GM12878 (cell line): ENCODE measurements at regions not wholly inside any gene's neighbourhood (a gene's known extent, or its start where the extent isn't known, plus 50 kb on each side); places are given as distances from the start of the nearest gene placed in this dataset.

Experiments
- BRCA1 ChIP-seq: IDR thresholded peaks from 2 replicates; pipeline ENCODE4 v1.6.1; 2011; ENCODE audit warnings: low read depth, low read length, improper control_type of control experiment
- CEBPB ChIP-seq, 2 experiments: fragments of 150-350 bp in 1 of 2; IDR thresholded peaks; 2 replicates each; pipeline ENCODE4 v1.6.1; 2012 to 2014; ENCODE audit warnings: low read depth in 2 of 2, low read length in 2 of 2, borderline replicate concordance in 1 of 2, inconsistent platforms in 1 of 2
- CTCF ChIP-seq, 3 experiments: IDR thresholded peaks in 2 of 3; conservative IDR thresholded peaks in 1 of 3; 2 replicates each; pipeline ENCODE4 v1.5.1; 2011; ENCODE audit warnings: low read depth in 3 of 3, low read length in 3 of 3, mild to moderate bottlenecking in 3 of 3, control low read depth in 2 of 3, moderate library complexity in 2 of 3, inconsistent platforms in 1 of 3, mixed read lengths in 1 of 3; ENCODE audit not compliant: control insufficient read depth in 2 of 3, insufficient read depth in 1 of 3; ENCODE audit errors: extremely low read depth in 1 of 3
- JUND ChIP-seq: IDR thresholded peaks from 2 replicates; pipeline ENCODE4 v1.6.1; 2012; ENCODE audit warnings: low read depth, mild to moderate bottlenecking, low read length, improper control_type of control experiment, moderate library complexity
- MXI1 ChIP-seq: fragments of 150-350 bp; IDR thresholded peaks from 2 replicates; pipeline ENCODE4 v1.6.1; 2011; ENCODE audit warnings: low read depth, mild to moderate bottlenecking, inconsistent platforms, low read length, improper control_type of control experiment
- NFYA ChIP-seq: IDR thresholded peaks from 2 replicates; pipeline ENCODE4 v1.6.1; 2011; ENCODE audit warnings: low read depth, mild to moderate bottlenecking, low read length, improper control_type of control experiment, borderline replicate concordance
- NR2C1 ChIP-seq: fragments of 450-650 bp; IDR thresholded peaks from 2 replicates; pipeline ENCODE4 v1.6.1; 2017; ENCODE audit warnings: antibody characterized with exemption, mild to moderate bottlenecking, moderate library complexity
- NRF1 ChIP-seq: conservative IDR thresholded peaks from 2 replicates; pipeline ENCODE4 v1.6.1; 2011; ENCODE audit warnings: mild to moderate bottlenecking, low read depth, low read length, improper control_type of control experiment
- POLR2A ChIP-seq: IDR thresholded peaks from 2 replicates; pipeline ENCODE4 v1.6.1; 2011; ENCODE audit warnings: low read depth, mild to moderate bottlenecking, low read length
- RAD21 ChIP-seq: IDR thresholded peaks from 2 replicates; pipeline ENCODE4 v1.6.1; 2011; ENCODE audit warnings: mild to moderate bottlenecking, low read depth, low read length, moderate library complexity; ENCODE audit not compliant: insufficient read depth
- TCF12 ChIP-seq: IDR thresholded peaks from 2 replicates; pipeline ENCODE4 v1.6.1; 2011; ENCODE audit warnings: low read depth, mild to moderate bottlenecking, low read length
- ZNF274 ChIP-seq: IDR thresholded peaks from one replicate; pipeline ENCODE4 v1.8.0; 2011; ENCODE audit not compliant: insufficient read length, insufficient read depth

GRCh38 chr4:74603186-74603585 lies 158.2 kb downstream of the AREG start:
- TF ChIP-seq NRF1 = no peak
- no peak for TF ChIP-seq NR2C1
- no peak for TF ChIP-seq CTCF (IDR thresholded peaks at IDR 0.05 in 2 of 3, conservative IDR thresholded peaks at IDR 0.05 in 1 of 3; ENCODE audit: control insufficient read depth in 2 of 3, extremely low read depth in 1 of 3, insufficient read depth in 1 of 3, low read depth in 3 of 3, low read length in 3 of 3)
- no peak for TF ChIP-seq JUND
- no peak for TF ChIP-seq BRCA1
- TF ChIP-seq RAD21 = no peak
- no peak for TF ChIP-seq NFYA
- TF ChIP-seq MXI1 = no peak
- TF ChIP-seq POLR2A = no peak
- TF ChIP-seq CEBPB (IDR thresholded peaks at IDR 0.05; ENCODE audit: borderline replicate concordance in 1 of 2, low read depth in 2 of 2, low read length in 2 of 2) = no peak
- no peak for TF ChIP-seq ZNF274
- no peak for TF ChIP-seq TCF12
